ENCODE measurements at regions not wholly inside any gene's neighbourhood (a gene's known extent, or its start where the extent isn't known, plus 50 kb on each side); places are given as distances from the start of the nearest gene placed in this dataset.

- no peak for FAIRE-seq
- peak; percentile 9 for DNase-seq (ENCODE audit: low read depth)
- Histone ChIP-seq H3K4me3 (ENCODE audit: low read depth, low read length) (no peak overlapping the region), H3K36me3 (ENCODE audit: control insufficient read depth, insufficient read depth, low read length) (no peaks in the 10 kb centered on the region), H3K27me3 (ENCODE audit: control insufficient read depth, insufficient read depth, low read length) (peaks cover 3% of the 10 kb centered on the region)
- TF ChIP-seq, protein P1, sequence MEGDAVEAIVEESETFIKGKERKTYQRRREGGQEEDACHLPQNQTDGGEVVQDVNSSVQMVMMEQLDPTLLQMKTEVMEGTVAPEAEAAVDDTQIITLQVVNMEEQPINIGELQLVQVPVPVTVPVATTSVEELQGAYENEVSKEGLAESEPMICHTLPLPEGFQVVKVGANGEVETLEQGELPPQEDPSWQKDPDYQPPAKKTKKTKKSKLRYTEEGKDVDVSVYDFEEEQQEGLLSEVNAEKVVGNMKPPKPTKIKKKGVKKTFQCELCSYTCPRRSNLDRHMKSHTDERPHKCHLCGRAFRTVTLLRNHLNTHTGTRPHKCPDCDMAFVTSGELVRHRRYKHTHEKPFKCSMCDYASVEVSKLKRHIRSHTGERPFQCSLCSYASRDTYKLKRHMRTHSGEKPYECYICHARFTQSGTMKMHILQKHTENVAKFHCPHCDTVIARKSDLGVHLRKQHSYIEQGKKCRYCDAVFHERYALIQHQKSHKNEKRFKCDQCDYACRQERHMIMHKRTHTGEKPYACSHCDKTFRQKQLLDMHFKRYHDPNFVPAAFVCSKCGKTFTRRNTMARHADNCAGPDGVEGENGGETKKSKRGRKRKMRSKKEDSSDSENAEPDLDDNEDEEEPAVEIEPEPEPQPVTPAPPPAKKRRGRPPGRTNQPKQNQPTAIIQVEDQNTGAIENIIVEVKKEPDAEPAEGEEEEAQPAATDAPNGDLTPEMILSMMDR (IDR thresholded peaks at IDR 0.05; ENCODE audit: insufficient read depth, low read length, severe bottlenecking), result no peak
Measured at GRCh38 chr3:124168271-124168670, 176.3 kb upstream of the ROPN1 start.

- Histone ChIP-seq H3K4me3 (ENCODE audit: low read depth, low read length) (no peak overlapping the region), H3K36me3 (ENCODE audit: control insufficient read depth, insufficient read depth, low read length) (no peaks in the 10 kb centered on the region), H3K27me3 (ENCODE audit: control insufficient read depth, insufficient read depth, low read length) (peaks cover 2% of the 10 kb centered on the region)
- TF ChIP-seq, protein P1 (IDR thresholded peaks at IDR 0.05; ENCODE audit: insufficient read depth, low read length, severe bottlenecking), result no peak
- FAIRE-seq, result no peak
- DNase-seq (ENCODE audit: low read depth), result no peak
Measured at GRCh38 chr3:124172283-124172682, 180.4 kb upstream of the ROPN1 start.

- DNase-seq (ENCODE audit: low read depth) (no peak), FAIRE-seq (no peak)
- Histone ChIP-seq H3K36me3 (ENCODE audit: control insufficient read depth, insufficient read depth, low read length) (no peaks in the 10 kb centered on the region), H3K27me3 (ENCODE audit: control insufficient read depth, insufficient read depth, low read length) (peaks cover 2% of the 10 kb centered on the region), H3K4me3 (ENCODE audit: low read depth, low read length) (no peak overlapping the region)
- TF ChIP-seq, protein P1 (IDR thresholded peaks at IDR 0.05; ENCODE audit: insufficient read depth, low read length, severe bottlenecking), result no peak
Measured at GRCh38 chr3:124172816-124173215, 180.9 kb upstream of the ROPN1 start.

DNA sequence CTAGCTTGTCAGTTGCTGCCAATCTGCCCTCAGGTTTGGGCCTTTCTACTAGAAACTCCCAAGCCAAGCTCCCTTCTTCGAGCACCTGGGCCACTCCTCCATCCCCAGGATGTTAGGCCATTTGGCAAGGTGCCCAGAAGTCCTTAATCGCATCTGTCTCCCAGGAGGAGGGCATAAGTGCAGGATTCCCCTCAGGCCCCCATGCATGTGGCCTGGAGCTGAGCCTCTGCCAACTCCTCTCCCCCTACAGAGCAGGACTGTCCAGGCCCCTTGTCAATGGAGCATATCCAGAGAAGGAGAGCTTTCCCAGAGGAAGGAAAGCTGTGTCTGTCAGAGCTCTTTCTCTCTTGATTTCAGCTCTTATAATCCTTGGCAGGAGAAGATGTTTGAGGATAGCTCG, 182.6 kb upstream of the ROPN1 start:
- DNase-seq (ENCODE audit: low read depth) (no peak), FAIRE-seq (no peak)
- TF ChIP-seq, protein P1 (IDR thresholded peaks at IDR 0.05; ENCODE audit: insufficient read depth, low read length, severe bottlenecking), result no peak
- Histone ChIP-seq H3K36me3 (ENCODE audit: control insufficient read depth, insufficient read depth, low read length) (no peaks in the 10 kb centered on the region), H3K27me3 (ENCODE audit: control insufficient read depth, insufficient read depth, low read length) (no peaks in the 10 kb centered on the region), H3K4me3 (ENCODE audit: low read depth, low read length) (no peak overlapping the region)

- TF ChIP-seq, protein P1 (IDR thresholded peaks at IDR 0.05; ENCODE audit: insufficient read depth, low read length, severe bottlenecking), result no peak
- Histone ChIP-seq H3K27me3 (ENCODE audit: control insufficient read depth, insufficient read depth, low read length) (no peaks in the 10 kb centered on the region), H3K36me3 (ENCODE audit: control insufficient read depth, insufficient read depth, low read length) (no peaks in the 10 kb centered on the region), H3K4me3 (ENCODE audit: low read depth, low read length) (no peak overlapping the region)
- FAIRE-seq (peak; percentile 97), DNase-seq (ENCODE audit: low read depth) (no peak)
Measured at GRCh38 chr3:124174910-124175874, 183.3 kb upstream of the ROPN1 start.

Data from bronchial epithelial cell (primary cell).